ENCODE measurements at regions not wholly inside any gene's neighbourhood (a gene's known extent, or its start where the extent isn't known, plus 50 kb on each side); places are given as distances from the start of the nearest gene placed in this dataset.

GRCh38 chr7:25908154-25908949 lies 243.6 kb upstream of the NFE2L3 start:
- H3K4me3 ChIP-seq (ENCODE audit: low read length), result no peak overlapping the region
- DNase-seq (ENCODE audit: low read depth), result no peak
- no peak for TF ChIP-seq CTCF (conservative IDR thresholded peaks at IDR 0.05; ENCODE audit: low read length)

DNA sequence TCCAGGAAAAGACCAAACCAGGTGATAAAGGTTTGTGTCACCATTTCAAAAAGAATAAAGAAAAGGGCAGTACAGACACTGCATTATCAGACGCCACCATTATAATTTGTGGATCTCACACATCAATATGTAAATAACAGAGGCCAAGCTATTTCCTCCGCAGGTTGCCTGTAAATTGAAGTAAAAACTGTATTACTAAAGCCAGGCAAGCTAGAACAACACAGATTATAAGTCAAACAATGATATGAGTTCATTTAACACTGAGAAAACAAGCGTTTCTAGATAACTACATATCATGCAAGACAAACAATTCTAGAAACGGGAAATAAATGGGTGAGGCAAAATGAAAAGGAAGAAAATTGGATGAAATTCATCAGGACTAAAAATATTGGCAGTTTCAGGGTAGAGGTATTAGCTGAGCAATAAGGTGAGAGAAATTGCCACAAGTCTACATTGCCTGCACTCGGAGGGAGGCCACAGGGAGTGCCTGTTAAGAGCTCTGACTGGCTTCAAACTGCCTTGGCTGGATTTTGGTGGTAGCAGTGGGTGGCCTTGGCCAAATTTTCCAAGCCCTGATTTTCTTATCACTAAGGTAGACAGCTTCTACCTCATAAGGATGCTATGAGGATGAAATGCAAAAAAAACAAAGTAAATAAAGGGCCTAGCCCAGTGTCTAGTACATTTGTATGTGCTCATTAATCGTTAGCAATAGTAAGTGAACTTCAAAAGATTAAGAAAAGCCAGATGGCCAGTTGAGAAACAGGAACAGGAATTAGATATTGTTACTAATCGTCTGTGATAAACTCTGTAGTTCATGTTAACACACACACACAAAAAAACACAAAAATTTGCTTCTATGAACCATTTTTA lies 240.0 kb upstream of the NFE2L3 start:
- no peak for TF ChIP-seq CTCF (conservative IDR thresholded peaks at IDR 0.05; ENCODE audit: low read length)
- H3K4me3 ChIP-seq (ENCODE audit: low read length), result no peak overlapping the region
- DNase-seq (ENCODE audit: low read depth), result no peak

DNA sequence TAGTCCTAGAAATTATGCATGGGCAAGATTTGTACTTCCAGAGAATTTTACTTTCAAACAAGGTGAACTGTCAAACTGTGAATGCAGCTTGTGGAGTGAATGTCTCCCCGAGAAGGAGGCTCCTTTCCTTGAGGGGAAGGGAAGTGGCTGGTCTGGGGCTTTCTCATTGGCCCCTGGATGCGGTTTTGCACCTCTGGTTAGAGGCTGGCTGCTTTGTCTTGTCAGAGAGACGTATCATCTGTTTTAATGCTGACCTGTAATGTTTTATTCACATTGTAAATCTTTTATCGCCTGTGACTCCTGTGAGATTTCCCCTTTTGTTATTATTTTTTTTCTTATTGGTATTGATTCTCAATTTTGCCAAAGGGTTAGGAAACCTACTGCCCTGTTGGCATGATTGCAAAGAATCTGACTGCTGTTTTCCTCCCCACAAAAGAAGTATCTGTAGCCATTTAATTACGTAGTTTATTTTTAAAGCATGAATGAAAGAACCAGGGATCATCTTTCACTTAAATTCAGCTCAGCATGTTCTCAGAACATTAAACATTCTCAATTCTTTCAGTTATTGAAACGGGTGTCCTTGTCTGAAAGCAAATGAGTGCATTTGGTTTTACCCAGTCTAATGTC lies 238.3 kb upstream of the NFE2L3 start:
- H3K4me3 ChIP-seq (ENCODE audit: low read length), result no peak overlapping the region
- no peak for TF ChIP-seq CTCF (conservative IDR thresholded peaks at IDR 0.05; ENCODE audit: low read length)
- DNase-seq (ENCODE audit: low read depth), result no peak

GRCh38 chr7:25918731-25919130 lies 233.3 kb upstream of the NFE2L3 start:
- H3K4me3 ChIP-seq (ENCODE audit: low read length), result no peak overlapping the region
- no peak for TF ChIP-seq CTCF (conservative IDR thresholded peaks at IDR 0.05; ENCODE audit: low read length)
- no peak for DNase-seq (ENCODE audit: low read depth)

DNA sequence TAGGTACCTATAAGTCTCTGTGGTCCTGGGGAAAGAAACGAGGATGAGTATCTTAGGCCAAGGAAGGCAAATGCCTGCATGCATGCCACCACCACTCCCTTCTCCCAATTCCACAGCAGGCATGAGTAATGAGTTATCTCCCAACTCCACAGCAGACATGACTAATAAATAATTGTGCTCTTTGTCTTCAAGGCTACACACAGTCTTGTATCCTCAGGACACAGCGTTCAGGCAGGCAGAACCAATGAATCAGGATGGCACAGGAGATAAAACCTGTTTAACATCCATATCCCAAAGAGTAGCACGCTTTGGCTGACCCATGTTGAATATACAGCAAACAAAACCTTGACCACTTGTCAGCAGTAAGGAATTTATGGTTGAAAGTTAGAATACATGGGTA lies 229.7 kb upstream of the NFE2L3 start:
- no peak for DNase-seq (ENCODE audit: low read depth)
- TF ChIP-seq CTCF (conservative IDR thresholded peaks at IDR 0.05; ENCODE audit: low read length), result no peak
- H3K4me3 ChIP-seq (ENCODE audit: low read length), result no peak overlapping the region

- no peak overlapping the region for H3K4me3 ChIP-seq (ENCODE audit: low read length)
- no peak for TF ChIP-seq CTCF (conservative IDR thresholded peaks at IDR 0.05; ENCODE audit: low read length)
- DNase-seq (ENCODE audit: low read depth), result no peak
These were observed 228.1 kb upstream of the NFE2L3 start for GRCh38 chr7:25923741-25924460.
